Stimulated activated CD4-positive, alpha-beta T cell treated with anti-CD3 and anti-CD28 coated beads, Interleukin-4, amount 100 ng/mL, for 4 hours (primary cell): ENCODE measurements at regions not wholly inside any gene's neighbourhood (a gene's known extent, or its start where the extent isn't known, plus 50 kb on each side); places are given as distances from the start of the nearest gene placed in this dataset.

Experiments used
- DNase-seq, 2 experiments: peaks; one replicate each; pipeline ENCODE4 v3.0.0-alpha.2; 2020

DNA sequence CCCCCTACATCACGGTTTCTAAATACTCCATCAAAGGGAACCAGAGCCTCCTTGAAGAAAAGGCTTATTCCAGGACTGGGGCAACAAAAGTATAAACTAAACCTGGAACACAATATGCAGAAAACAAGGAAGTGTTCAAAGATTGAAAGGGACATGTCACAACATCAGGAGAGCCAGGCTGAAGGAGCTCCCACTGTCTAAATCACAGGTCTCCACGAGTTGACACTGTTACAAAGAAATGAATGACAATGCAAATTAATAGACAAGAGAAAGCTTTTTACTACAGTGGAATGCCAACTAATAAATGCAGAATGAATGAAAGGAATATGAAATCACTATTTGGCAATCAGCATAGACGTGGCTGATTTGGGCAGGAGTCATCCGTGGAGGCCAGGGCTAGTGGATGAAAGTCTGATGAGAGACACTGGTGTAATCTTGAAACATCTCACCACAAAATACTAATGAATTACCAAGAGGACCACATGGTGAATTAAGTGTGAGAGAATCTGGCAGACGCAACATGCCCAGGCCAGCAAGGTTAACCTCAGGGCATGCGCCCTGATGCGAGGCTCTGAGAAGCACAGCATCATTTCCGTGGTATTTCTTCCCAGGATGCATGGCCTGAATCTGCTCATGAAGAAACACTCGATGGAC, 123.8 kb upstream of the TJP1 start:
- no peak for DNase-seq

DNA sequence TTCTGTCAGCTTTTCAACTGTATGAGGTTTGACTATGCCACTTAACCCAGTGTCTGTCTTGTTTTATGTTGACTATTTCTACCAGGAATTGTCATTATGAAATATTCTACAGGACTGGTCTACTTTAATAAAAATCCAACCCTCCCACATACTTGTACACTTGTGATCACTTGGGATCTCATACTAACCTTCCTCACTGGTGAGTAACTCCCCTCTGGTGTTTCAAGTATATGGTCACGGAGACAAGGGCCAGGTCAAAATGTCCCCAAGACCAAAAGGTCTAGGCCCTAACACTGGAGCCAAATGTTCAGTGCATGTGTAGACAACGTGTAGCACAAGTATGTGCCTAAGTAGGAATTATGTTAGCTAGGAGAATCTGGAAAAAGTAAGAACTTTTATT, 122.7 kb upstream of the TJP1 start:
- DNase-seq: no peak

GRCh38 chr15:29942548-29942947, 120.3 kb upstream of the TJP1 start:
- DNase-seq: no peak

DNA sequence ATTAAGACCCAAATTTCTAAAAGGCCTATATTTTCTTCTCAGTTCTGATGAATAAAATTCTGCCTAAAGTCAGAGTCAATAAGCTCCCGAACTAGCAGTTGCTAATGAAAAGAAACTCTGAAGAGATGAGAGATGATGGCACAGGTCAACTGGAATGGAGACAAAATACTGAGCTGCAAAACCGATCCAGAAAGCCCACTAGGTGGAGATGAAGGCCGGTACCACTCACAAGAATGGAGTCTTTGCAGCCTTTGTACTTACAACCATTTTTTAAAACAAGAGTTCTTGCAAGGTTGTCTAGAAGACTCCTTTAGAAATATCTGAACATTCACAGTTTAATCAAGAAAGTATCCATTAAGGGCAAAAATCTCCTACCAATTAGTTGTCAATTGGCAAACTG, 119.9 kb upstream of the TJP1 start:
- DNase-seq: no peak

DNA sequence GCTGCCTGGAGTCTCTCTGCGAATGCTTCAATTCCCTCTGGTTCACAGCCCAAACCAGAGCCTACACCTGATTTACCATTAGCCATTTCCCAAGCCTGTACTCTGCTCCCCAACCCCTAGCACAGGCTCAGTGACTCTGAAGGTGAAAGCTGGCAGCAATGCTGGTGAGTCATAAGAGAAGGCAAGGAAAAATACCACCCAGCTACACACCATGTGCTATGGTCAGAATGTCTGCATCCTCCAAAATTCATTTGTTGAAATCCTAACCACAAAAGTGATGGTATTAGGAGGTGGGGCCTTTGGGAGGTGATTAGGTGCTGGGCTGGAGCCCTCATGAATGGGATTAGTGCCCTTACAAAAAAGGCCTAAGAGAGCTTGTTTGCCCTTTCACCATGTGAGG, 117.1 kb upstream of the TJP1 start:
- no peak for DNase-seq

DNA sequence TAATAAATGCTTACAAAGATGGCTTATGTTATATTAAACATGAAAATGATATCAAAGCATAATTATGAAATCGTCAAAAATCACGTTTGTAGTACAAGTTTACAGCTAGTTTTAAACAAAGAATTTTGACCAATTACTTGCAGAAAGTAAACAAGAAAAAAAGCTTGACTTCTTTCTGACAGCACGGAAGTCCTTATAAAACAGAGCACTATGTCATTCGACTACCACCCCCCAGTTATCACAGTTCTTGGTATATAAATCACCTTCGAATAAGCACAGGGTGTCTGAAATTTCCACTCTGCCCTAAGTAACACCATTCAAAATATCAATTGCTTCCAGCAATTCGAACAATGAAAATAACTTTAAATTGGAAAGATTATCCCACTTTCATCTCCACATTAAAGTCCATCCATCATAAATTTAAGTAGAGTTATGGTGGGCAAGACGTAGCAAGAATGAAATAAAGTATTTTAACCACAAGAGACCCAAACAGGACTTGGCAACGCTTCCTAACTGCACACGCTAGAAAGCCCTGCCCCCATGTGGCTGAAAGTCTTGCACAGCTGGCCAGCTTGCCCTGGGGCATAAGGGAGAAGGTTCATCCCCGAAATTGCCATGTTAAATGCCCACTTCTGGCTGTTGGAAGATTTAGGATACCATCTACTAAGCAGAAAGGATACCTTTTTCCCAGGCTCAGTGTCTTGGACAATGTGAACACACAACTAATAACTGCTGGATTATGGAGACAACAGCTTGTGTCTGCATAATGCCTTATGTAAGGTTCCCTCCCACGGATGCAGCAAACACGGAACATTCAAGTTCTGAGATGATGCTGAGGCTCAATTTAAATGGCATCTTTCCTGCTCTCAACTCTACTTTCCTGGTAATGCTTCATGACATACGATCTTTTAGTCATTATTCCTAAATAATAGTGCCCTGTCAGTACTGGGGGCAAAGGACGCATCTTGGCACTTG, 116.4 kb upstream of the TJP1 start:
- DNase-seq: no peak

DNA sequence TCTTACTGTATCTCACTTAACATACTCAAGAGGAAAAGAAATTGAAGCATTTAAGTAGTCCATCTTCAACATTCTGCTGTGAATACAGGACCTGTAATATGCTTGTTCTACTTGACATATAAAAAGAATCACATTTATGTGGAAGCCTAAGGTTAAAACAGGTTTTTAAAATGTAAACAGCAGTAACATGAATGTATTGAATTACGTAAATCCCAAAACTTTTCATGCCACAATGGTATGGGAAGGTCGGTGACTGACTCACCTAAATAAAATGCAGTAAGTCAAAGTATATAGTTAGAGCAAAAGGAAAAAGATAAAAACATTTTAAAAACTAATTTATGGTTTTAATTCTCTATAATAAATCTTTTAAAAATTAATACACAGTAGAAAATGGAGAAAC, 115.7 kb upstream of the TJP1 start:
- DNase-seq: no peak

DNA sequence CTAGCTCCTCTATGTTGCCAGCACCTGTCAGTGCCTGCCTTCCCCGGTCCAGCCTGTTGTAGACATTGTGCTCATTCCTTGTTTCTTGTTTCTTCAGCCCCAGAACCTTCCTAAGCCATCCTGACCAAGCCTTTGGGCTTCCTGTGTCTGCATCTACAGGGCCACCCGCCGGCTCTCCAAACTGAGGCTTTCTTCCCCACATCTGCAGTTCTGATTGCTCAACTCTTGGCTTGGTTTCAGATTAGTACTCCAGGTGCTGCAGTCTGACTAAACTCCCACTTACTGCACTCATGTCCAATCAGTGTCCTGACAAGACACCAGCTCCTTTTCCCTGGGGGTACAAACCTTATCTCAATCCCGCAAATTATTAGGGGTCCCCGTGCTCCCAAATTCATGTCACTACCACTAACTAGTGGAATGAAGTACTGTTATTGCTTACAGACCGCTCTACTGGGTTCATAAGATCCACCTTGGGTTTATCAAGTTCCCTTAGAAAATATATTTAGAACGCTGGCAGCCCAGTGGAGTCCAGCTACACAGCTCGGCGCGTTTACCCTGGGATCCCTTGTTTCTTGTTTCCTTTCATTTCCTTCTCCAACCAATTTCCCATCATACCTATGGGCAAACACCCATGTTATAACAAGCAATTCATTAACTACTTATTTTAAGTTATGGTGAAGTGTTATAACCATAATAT, 114.2 kb upstream of the TJP1 start:
- DNase-seq: no peak

GRCh38 chr15:29935296-29936004, 113.2 kb upstream of the TJP1 start:
- no peak for DNase-seq

- no peak for DNase-seq
Measured at GRCh38 chr15:29934251-29934650, 112.0 kb upstream of the TJP1 start.

DNA sequence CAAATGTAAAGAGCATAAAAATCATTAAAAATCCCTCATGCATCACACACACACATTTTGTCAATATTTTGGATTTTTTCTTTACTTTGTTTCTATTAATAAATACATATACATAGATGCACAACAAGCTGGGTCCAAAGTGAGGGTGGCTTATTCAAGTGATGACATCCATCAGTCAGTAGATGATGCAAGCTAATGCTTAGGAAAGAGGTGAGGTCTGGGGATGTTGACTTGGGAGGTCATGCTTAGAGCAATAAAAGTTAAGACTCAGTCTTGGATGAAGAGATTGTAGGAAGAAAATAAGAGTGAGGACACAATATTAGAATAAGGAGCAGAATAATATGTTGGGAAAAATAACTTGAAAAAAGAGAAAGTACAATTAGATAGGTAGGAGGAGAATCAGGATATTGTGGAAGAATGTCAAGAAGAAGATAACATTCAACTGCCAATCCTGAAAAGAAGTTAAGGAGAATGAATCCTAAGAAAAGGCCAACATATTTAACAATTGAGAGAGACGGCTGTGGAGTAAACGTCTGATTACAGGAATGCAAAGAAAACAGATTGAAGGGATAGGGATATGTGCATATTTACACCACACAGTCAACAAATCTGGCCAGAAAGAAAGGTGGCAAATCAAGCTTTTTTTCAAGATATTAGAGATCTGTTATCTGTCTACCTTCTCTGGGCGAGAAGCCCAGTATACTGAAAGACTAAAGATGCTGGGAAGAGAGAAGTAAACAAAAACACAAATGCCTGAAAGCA, 111.0 kb upstream of the TJP1 start:
- no peak for DNase-seq

- no peak for DNase-seq
Measured at GRCh38 chr15:29926083-29926388, 103.8 kb upstream of the TJP1 start.

DNA sequence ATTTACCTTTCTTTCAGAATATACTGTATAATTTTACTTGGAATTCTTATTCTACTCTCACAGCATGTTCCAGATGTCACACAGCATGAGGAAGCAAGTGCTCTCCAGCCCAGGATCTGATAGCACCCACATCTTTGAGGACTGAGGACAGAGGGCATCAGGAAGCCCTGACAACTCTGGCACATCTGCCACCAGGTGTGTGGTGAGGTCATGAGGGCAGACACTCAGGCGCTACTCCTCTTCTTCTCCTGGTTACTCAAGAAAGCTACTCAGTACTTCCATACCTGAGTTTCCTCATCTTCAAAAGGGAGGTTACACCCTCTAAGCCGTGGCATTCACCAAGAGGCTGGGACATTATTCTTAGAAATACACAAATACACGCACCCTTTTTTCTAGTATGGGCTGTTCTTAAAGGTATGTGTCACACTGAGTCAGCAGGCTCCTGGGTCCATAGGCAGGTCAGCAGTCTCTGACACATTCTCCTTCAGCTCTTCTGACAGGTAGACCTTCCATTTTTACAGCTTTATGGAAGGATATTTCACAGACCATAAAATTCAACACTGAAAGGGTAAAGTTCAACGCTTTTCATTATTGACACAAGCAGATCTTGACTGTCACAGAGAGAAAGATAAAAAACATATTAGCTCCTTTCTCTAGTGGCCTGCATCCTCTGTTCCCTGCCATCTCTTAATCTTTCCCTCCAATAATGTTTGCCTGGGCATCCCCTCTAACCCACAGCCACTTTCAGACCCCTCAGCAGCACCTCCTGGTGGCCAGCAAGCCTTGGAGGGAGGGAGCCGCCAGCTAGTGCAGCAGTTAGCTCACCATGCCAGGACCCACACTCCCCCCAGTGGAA, 103.2 kb upstream of the TJP1 start:
- peak; percentile 11 to 25 for DNase-seq

DNA sequence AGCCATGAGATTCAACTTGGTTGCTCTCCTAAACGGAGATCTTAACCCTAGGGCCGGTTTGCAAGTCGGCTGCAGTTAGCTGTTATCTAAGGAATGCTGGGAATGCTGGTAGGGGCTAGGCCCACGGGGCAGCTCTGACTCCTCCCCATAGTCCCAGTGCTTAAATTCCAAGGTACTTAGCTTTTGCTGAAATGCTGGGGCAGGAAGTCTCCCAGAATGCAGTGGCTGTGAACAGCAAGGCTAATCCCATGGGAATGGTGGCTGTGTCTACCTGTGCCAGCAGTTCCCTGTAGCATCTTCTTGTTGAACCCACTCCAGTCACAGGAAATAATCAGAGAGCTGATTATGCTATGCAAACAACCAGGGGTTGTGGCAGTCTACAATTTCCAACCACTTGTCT, 102.5 kb upstream of the TJP1 start:
- no peak for DNase-seq

DNA sequence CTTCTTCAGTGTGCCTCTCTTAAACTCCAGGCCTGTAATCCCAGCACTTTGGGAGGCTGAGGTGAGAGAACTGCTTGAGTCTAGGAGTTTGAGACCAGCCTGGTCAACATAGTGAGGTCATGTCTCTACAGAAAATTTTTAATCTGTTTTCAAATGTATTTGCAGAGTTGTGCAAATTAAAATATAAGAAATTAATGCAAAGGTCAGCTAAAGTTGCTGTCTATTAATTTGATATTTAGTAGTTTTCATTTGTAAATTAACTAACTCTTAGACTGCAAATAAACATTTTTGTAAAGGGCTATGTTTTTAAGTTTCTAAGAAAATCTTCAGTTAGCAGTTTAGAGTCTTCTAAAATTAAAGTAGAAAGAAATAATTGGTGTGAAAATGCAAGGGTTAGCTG, 99.9 kb upstream of the TJP1 start:
- no peak for DNase-seq

DNA sequence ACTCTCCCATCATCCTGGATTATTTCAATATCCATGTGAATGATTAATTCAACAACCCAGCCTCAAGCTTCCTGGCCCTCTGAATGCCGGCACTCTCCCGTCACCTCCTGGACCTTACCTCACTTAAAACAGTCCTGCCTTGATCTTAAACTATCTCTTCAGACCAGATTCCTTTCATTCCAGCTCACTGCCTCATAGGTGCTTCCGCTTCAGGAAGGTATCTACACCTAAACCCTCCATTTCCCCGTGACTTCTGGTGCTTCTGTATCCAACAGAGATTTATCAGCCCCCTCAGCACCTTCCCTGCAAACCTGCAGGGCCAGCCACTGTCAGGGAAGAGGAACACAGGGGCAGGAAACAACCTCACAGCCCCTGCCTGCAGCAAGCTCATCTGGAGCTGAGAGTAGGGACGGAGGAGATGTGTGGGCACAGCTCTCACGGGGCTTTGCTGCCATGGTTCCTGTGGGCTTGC, 98.9 kb upstream of the TJP1 start:
- no peak for DNase-seq

GRCh38 chr15:29920515-29920914, 98.2 kb upstream of the TJP1 start:
- no peak for DNase-seq

GRCh38 chr15:29919380-29919881, 97.2 kb upstream of the TJP1 start:
- DNase-seq: no peak

DNA sequence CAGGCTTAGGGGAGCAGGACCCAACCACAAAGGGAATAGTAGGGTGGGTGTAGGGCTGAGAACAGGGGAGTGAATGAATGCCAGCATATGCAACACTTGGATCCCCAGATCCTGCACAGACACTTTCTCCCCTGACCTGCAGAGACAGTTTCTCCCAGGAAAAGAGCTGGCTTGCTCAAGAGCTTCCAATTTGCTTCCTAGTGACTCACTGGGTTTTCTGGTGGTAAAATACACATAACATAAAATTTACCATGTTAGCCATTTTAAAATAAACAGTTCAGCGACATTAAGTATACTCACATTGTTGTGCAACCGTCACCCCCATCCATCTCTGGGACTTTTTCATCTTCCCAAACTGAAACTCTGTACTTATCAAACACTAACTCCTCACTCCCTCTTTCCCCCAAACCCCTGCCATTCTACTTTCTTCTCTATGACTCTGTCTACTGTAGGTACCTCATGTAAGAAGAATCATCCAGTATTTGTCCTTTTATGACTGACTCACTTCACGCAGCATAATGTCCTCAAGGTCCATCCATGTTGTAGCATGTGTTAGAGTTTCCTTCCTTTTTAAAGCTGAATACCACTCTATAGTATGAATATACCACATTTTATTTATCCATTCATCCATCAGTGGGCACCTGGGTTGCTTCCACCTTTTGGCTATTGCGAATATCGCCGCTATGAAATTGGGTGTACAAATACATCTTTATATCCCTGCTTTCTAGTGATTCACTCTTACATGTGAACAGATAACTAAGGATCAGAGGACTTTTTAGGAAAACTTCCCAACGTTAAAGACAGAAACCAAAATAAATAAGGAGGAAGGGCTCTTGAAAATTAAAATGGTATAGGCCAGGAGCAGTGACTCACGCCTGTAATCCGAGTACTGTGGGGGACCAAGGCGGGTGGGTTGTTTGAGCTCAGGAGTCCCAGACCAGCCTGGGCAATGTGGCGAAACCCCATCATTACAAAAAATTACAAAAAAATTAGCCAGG, 95.6 kb upstream of the TJP1 start:
- no peak for DNase-seq

DNA sequence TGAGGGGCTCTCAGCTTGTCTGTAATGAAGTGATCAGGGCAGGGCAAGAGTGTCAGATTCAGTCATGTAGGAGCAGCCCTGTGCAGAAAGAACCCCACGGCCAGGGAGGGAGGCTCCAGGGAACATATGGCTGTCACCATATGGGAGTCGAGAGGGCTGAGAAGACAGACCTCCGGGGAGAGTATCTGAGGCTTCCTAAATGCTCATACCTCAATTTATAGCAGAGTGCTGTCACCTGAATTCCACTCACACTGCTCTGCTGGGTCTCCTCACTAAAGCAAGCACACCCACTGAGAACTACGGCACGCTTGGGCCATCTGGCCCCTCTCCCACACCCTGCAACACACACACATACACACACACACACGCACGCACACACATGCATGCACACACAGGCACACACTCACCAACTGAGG, 92.3 kb upstream of the TJP1 start:
- no peak for DNase-seq
